ENCODE measurements at regions not wholly inside any gene's neighbourhood (a gene's known extent, or its start where the extent isn't known, plus 50 kb on each side); places are given as distances from the start of the nearest gene placed in this dataset.
"Not testable (repeated sequence)": the region's sequence is repeated elsewhere in the genome, so short reads cannot be mapped to it uniquely, and the experiment has no call there.

- TF ChIP-seq CTCF (IDR thresholded peaks at IDR 0.05; ENCODE audit: low read depth, low read length): no peak
- DNase-seq (ENCODE audit: extremely low read depth, low read depth): no peak
Observed at GRCh38 chr14:105742531-105742848, 216.1 kb downstream of the TMEM121 start.

GRCh38 chr14:105742904-105743701, 216.7 kb downstream of the TMEM121 start:
- DNase-seq (ENCODE audit: extremely low read depth, low read depth): not testable (repeated sequence)

GRCh38 chr14:105744213-105744787, 217.9 kb downstream of the TMEM121 start:
- DNase-seq (ENCODE audit: extremely low read depth, low read depth): not testable (repeated sequence)

GRCh38 chr14:105745433-105746123, 219.2 kb downstream of the TMEM121 start:
- DNase-seq (ENCODE audit: extremely low read depth, low read depth): no peak
- no peak for TF ChIP-seq CTCF (IDR thresholded peaks at IDR 0.05; ENCODE audit: low read depth, low read length)

GRCh38 chr14:105746124-105746514, 219.7 kb downstream of the TMEM121 start:
- no peak for DNase-seq (ENCODE audit: extremely low read depth, low read depth)
- no peak for TF ChIP-seq CTCF (IDR thresholded peaks at IDR 0.05; ENCODE audit: low read depth, low read length)

- DNase-seq (ENCODE audit: extremely low read depth, low read depth): not testable (repeated sequence)
Observed at GRCh38 chr14:105746800-105747502, 220.6 kb downstream of the TMEM121 start.

GRCh38 chr14:105747503-105748203, 221.3 kb downstream of the TMEM121 start:
- not testable (repeated sequence) for DNase-seq (ENCODE audit: extremely low read depth, low read depth)

- no peak for DNase-seq (ENCODE audit: extremely low read depth, low read depth)
Observed at GRCh38 chr14:105748204-105748578, 221.8 kb downstream of the TMEM121 start.

GRCh38 chr14:105748710-105749109, 222.3 kb downstream of the TMEM121 start:
- DNase-seq (ENCODE audit: extremely low read depth, low read depth): not testable (repeated sequence)

More at GRCh38 chr14:105748204-105748578, 221.8 kb downstream of the TMEM121 start:
- no peak for TF ChIP-seq CTCF (IDR thresholded peaks at IDR 0.05; ENCODE audit: low read depth, low read length)

- DNase-seq (ENCODE audit: extremely low read depth, low read depth): not testable (repeated sequence)
Observed at GRCh38 chr14:105749870-105750541, 223.6 kb downstream of the TMEM121 start.

- DNase-seq (ENCODE audit: extremely low read depth, low read depth): not testable (repeated sequence)
Observed at GRCh38 chr14:105751291-105751751, 224.9 kb downstream of the TMEM121 start.

- DNase-seq (ENCODE audit: extremely low read depth, low read depth): not testable (repeated sequence)
Observed at GRCh38 chr14:105752420-105752819, 226.0 kb downstream of the TMEM121 start.
